ENCODE measurements at regions not wholly inside any gene's neighbourhood (a gene's known extent, or its start where the extent isn't known, plus 50 kb on each side); places are given as distances from the start of the nearest gene placed in this dataset.

- Histone ChIP-seq H4K20me1 (ENCODE audit: insufficient read depth, low read length) (no peaks in the 10 kb centered on the region), H3K4me2 (ENCODE audit: low read length) (no peak overlapping the region), H3K27ac (ENCODE audit: low read depth, low read length, poor library complexity, severe bottlenecking) (no peak overlapping the region), H3F3A (ENCODE audit: insufficient read depth, low read length) (no peaks in the 10 kb centered on the region), H3K9ac (ENCODE audit: low read length) (no peak overlapping the region), H3K9me3 (ENCODE audit: low read length) (no peaks in the 10 kb centered on the region), H2AFZ (ENCODE audit: low read length) (no peak overlapping the region), H3K4me1 (ENCODE audit: insufficient read depth, low read length, severe bottlenecking) (no peaks in the 10 kb centered on the region), H3K79me2 (ENCODE audit: insufficient read depth, low read length) (no peaks in the 10 kb centered on the region), H3K9me2 (ENCODE audit: low read depth, low read length) (no peaks in the 10 kb centered on the region), H3K27me3 (ENCODE audit: insufficient read depth, low read length) (no peaks in the 10 kb centered on the region), H3K36me3 (ENCODE audit: insufficient read depth, low read length) (no peaks in the 10 kb centered on the region), H3K4me3 (ENCODE audit: low read depth, low read length, poor library complexity, severe bottlenecking) (no peak overlapping the region)
- no peak for TF ChIP-seq CTCF (IDR thresholded peaks at IDR 0.05; ENCODE audit: low read length)
- TF ChIP-seq EZH2 (IDR thresholded peaks at IDR 0.05; ENCODE audit: borderline replicate concordance, low read length) = no peak
Observed at GRCh38 chr1:88296227-88296626, 387.8 kb upstream of the PKN2 start.

- Histone ChIP-seq H3F3A (ENCODE audit: insufficient read depth, low read length) (no peaks in the 10 kb centered on the region), H3K9me2 (ENCODE audit: low read depth, low read length) (no peaks in the 10 kb centered on the region), H3K36me3 (ENCODE audit: insufficient read depth, low read length) (no peaks in the 10 kb centered on the region), H3K9me3 (ENCODE audit: low read length) (no peaks in the 10 kb centered on the region), H3K9ac (ENCODE audit: low read length) (no peak overlapping the region), H3K4me1 (ENCODE audit: insufficient read depth, low read length, severe bottlenecking) (no peaks in the 10 kb centered on the region), H3K4me2 (ENCODE audit: low read length) (no peak overlapping the region), H3K79me2 (ENCODE audit: insufficient read depth, low read length) (no peaks in the 10 kb centered on the region), H3K27me3 (ENCODE audit: insufficient read depth, low read length) (no peaks in the 10 kb centered on the region), H2AFZ (ENCODE audit: low read length) (no peak overlapping the region), H4K20me1 (ENCODE audit: insufficient read depth, low read length) (no peaks in the 10 kb centered on the region), H3K4me3 (ENCODE audit: low read depth, low read length, poor library complexity, severe bottlenecking) (no peak overlapping the region), H3K27ac (ENCODE audit: low read depth, low read length, poor library complexity, severe bottlenecking) (no peak overlapping the region)
- TF ChIP-seq CTCF (IDR thresholded peaks at IDR 0.05; ENCODE audit: low read length) = no peak
- no peak for TF ChIP-seq EZH2 (IDR thresholded peaks at IDR 0.05; ENCODE audit: borderline replicate concordance, low read length)
Observed at GRCh38 chr1:88296642-88297041, 387.4 kb upstream of the PKN2 start.

- Histone ChIP-seq H3F3A (ENCODE audit: insufficient read depth, low read length) (no peaks in the 10 kb centered on the region), H3K9me2 (ENCODE audit: low read depth, low read length) (no peaks in the 10 kb centered on the region), H3K4me1 (ENCODE audit: insufficient read depth, low read length, severe bottlenecking) (no peaks in the 10 kb centered on the region), H3K27me3 (ENCODE audit: insufficient read depth, low read length) (no peaks in the 10 kb centered on the region), H3K4me2 (ENCODE audit: low read length) (no peak overlapping the region), H2AFZ (ENCODE audit: low read length) (no peak overlapping the region), H3K79me2 (ENCODE audit: insufficient read depth, low read length) (no peaks in the 10 kb centered on the region), H3K36me3 (ENCODE audit: insufficient read depth, low read length) (no peaks in the 10 kb centered on the region), H3K9ac (ENCODE audit: low read length) (no peak overlapping the region), H4K20me1 (ENCODE audit: insufficient read depth, low read length) (no peaks in the 10 kb centered on the region), H3K4me3 (ENCODE audit: low read depth, low read length, poor library complexity, severe bottlenecking) (no peak overlapping the region), H3K9me3 (ENCODE audit: low read length) (no peaks in the 10 kb centered on the region), H3K27ac (ENCODE audit: low read depth, low read length, poor library complexity, severe bottlenecking) (no peak overlapping the region)
- TF ChIP-seq CTCF (IDR thresholded peaks at IDR 0.05; ENCODE audit: low read length) (no peak), EZH2 (IDR thresholded peaks at IDR 0.05; ENCODE audit: borderline replicate concordance, low read length) (no peak)
Observed at GRCh38 chr1:88298506-88298905, 385.6 kb upstream of the PKN2 start.

Data from OCI-LY1 (cell line).